Activated naive CD4-positive, alpha-beta T cell treated with anti-CD3 and anti-CD28 coated beads, Interleukin-2, amount 50 U/mL, for 72 hours (primary cell): ENCODE measurements at regions not wholly inside any gene's neighbourhood (a gene's known extent, or its start where the extent isn't known, plus 50 kb on each side); places are given as distances from the start of the nearest gene placed in this dataset.
A peak's percentile ranks its signal among the peaks of the same experiment; 100 is the strongest.

ENCODE experiments used
- ATAC-seq, 2 donors: fragments of 150-1000 bp; cut with Tn5 transposase; 2 replicates each; pipeline ENCODE4 v1.10.0; 2021; ENCODE audit warnings: mild to moderate bottlenecking in 2 of 2, moderate library complexity in 2 of 2
- DNase-seq, 2 donors: peaks; one replicate each; pipeline ENCODE4 v3.0.0; 2021 to 2022; ENCODE audit warnings: low spot score in 2 of 2
- H3K27ac Mint-ChIP-seq, 2 donors: one replicate each; pipeline ENCODE4 v1.8.0; 2022; ENCODE audit warnings: mild to moderate bottlenecking in 2 of 2, mixed read lengths in 2 of 2
- H3K36me3 Mint-ChIP-seq, 2 donors: one replicate each; pipeline ENCODE4 v1.8.0; 2022; ENCODE audit warnings: mixed read lengths in 2 of 2
- H3K9me3 Mint-ChIP-seq, 2 donors: one replicate each; pipeline ENCODE4 v1.8.0; 2022; ENCODE audit warnings: mixed read lengths in 2 of 2

GRCh38 chr5:82620957-82621600 is 342.9 kb upstream of the RPS23 start:
- Mint-ChIP-seq H3K9me3 (no peaks in the 10 kb centered on the region), H3K27ac (peak overlapping the region in 1 of 2 donors; percentile 50), H3K36me3 (peaks cover 0 to 3% of the 10 kb centered on the region in 2 donors)
- ATAC-seq (no peak), DNase-seq (no peak)

GRCh38 chr5:82619097-82619496 is 340.9 kb upstream of the RPS23 start:
- H3K27ac Mint-ChIP-seq: no peak overlapping the region
- H3K36me3 Mint-ChIP-seq: peaks cover 0 to 6% of the 10 kb centered on the region in 2 donors
- DNase-seq (no peak), ATAC-seq (no peak)
- H3K9me3 Mint-ChIP-seq: no peaks in the 10 kb centered on the region

- DNase-seq (no peak), ATAC-seq (no peak)
- Mint-ChIP-seq H3K36me3 (peaks cover 0 to 6% of the 10 kb centered on the region in 2 donors), H3K9me3 (peaks cover 0 to 4% of the 10 kb centered on the region in 2 donors), H3K27ac (no peak overlapping the region)
Observed at GRCh38 chr5:82614706-82615105, 336.6 kb upstream of the RPS23 start.

GRCh38 chr5:82613891-82614290 is 335.7 kb upstream of the RPS23 start:
- Mint-ChIP-seq H3K27ac (no peak overlapping the region), H3K36me3 (peaks cover 0 to 6% of the 10 kb centered on the region in 2 donors), H3K9me3 (peaks cover 0 to 4% of the 10 kb centered on the region in 2 donors)
- no peak for DNase-seq
- no peak for ATAC-seq

DNA sequence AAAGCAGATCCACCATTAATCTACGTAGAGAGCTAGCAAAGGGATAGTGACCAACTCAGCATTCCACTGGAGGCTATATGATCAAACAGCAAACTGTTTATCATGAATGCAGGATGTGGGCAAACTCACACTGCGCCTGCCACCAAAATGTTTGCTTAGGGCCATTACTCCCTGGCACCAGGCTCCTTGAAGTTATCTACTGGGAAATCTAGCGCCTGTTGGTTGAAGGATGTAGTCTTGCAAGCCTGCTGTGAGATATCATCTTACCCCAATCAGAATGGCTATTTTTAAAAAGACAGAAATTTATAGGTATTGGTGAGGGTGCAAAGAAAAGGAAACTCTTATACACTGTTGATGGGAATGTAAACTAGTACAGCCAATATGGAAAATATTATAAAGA is 332.5 kb upstream of the RPS23 start:
- Mint-ChIP-seq H3K27ac (no peak overlapping the region), H3K9me3 (peaks cover 7 to 8% of the 10 kb centered on the region in 2 donors), H3K36me3 (peaks cover 0 to 6% of the 10 kb centered on the region in 2 donors)
- ATAC-seq (no peak), DNase-seq (no peak)

- DNase-seq (no peak), ATAC-seq (no peak)
- no peaks in the 10 kb centered on the region for H3K36me3 Mint-ChIP-seq
- no peak overlapping the region for H3K27ac Mint-ChIP-seq
- peaks cover 4 to 7% of the 10 kb centered on the region in 2 donors for H3K9me3 Mint-ChIP-seq
Observed at GRCh38 chr5:82605441-82605973, 327.4 kb upstream of the RPS23 start.

- Mint-ChIP-seq H3K36me3 (no peaks in the 10 kb centered on the region), H3K27ac (no peak overlapping the region), H3K9me3 (peaks cover 1 to 7% of the 10 kb centered on the region in 2 donors)
- ATAC-seq (no peak), DNase-seq (no peak)
Observed at GRCh38 chr5:82603033-82603987, 325.2 kb upstream of the RPS23 start.

DNA sequence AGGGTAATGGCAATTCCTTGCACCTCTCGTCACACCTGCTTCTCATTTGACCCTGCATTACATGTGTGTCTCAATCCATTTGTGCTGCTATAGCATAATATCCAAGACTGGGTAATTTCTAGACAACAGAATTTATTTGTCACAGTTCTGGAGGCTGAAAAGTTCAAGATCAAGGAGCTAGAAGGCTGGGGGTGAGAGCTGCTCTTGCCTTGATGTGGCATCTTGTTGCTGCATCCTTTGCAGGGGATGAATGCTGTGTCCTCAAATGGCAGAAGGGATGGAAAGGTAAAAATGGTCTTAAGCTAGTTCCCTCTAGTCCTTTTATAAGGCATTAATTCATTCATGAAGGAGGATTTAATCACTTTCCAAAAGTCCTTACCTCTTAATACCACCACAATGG is 323.7 kb upstream of the RPS23 start:
- H3K9me3 Mint-ChIP-seq: peaks cover 0 to 3% of the 10 kb centered on the region in 2 donors
- ATAC-seq (no peak), DNase-seq (no peak)
- no peaks in the 10 kb centered on the region for H3K36me3 Mint-ChIP-seq
- no peak overlapping the region for H3K27ac Mint-ChIP-seq

- Mint-ChIP-seq H3K9me3 (peaks cover 0 to 1% of the 10 kb centered on the region in 2 donors), H3K36me3 (no peaks in the 10 kb centered on the region), H3K27ac (no peak overlapping the region)
- no peak for ATAC-seq
- DNase-seq: no peak
Observed at GRCh38 chr5:82601077-82601476, 322.9 kb upstream of the RPS23 start.

- ATAC-seq: no peak
- no peaks in the 10 kb centered on the region for H3K9me3 Mint-ChIP-seq
- H3K36me3 Mint-ChIP-seq: no peaks in the 10 kb centered on the region
- H3K27ac Mint-ChIP-seq: no peak overlapping the region
- DNase-seq: no peak
Observed at GRCh38 chr5:82599692-82600091, 321.5 kb upstream of the RPS23 start.

- no peaks in the 10 kb centered on the region for H3K36me3 Mint-ChIP-seq
- no peak overlapping the region for H3K27ac Mint-ChIP-seq
- no peak for DNase-seq
- H3K9me3 Mint-ChIP-seq: no peaks in the 10 kb centered on the region
- no peak for ATAC-seq
Observed at GRCh38 chr5:82599030-82599429, 320.9 kb upstream of the RPS23 start.

DNA sequence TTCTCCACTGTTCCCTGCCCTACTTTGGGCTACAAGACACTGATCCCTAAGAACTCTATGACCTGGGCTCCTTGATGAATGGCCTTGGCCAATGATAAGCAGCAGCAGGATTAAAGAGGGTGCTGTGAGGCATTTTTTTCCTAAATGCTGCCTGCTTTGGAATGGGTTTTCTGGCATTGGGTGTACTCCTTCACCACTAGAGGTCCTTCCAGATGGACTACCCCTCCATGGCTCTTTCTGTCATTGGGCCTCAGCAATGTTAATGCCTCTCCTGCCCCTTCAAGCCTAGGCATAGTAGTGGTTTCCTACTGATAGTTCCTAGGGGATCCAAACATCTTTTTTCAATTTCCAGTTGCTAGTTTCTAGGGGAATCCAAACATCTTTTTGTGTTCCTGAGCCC is 319.3 kb upstream of the RPS23 start:
- DNase-seq (no peak), ATAC-seq (no peak)
- H3K36me3 Mint-ChIP-seq: no peaks in the 10 kb centered on the region
- H3K9me3 Mint-ChIP-seq: no peaks in the 10 kb centered on the region
- H3K27ac Mint-ChIP-seq: no peak overlapping the region

- H3K36me3 Mint-ChIP-seq: peaks cover 0 to 3% of the 10 kb centered on the region in 2 donors
- no peak overlapping the region for H3K27ac Mint-ChIP-seq
- DNase-seq (no peak), ATAC-seq (no peak)
- no peaks in the 10 kb centered on the region for H3K9me3 Mint-ChIP-seq
Observed at GRCh38 chr5:82596451-82596850, 318.3 kb upstream of the RPS23 start.

- ATAC-seq (no peak), DNase-seq (no peak)
- peaks cover 0 to 6% of the 10 kb centered on the region in 2 donors for H3K9me3 Mint-ChIP-seq
- H3K27ac Mint-ChIP-seq: no peak overlapping the region
- H3K36me3 Mint-ChIP-seq: peaks cover 6 to 7% of the 10 kb centered on the region in 2 donors
Observed at GRCh38 chr5:82595113-82595512, 317.0 kb upstream of the RPS23 start.

- Mint-ChIP-seq H3K36me3 (peaks cover 6 to 7% of the 10 kb centered on the region in 2 donors), H3K27ac (no peak overlapping the region), H3K9me3 (peaks cover 0 to 13% of the 10 kb centered on the region in 2 donors)
- DNase-seq (no peak), ATAC-seq (no peak)
Observed at GRCh38 chr5:82594097-82594496, 315.9 kb upstream of the RPS23 start.

DNA sequence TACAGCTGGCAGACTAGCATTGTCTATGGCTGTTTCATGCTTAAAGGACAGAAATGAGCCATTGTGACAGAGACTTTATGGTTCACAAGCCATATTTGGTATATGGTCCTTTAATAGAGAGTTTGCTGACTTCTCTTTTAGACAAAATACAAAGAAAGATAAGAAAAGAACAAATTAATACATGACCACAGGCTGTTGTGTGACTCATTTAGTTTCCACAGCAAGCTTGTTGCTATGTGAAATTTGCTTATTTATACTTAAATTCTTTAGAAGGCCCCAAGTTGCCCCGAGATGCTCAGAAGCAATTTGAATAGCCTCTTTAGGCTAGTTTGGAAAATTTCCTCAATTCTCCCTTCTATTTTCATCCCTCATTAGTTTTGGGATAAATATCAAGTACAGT is 315.3 kb upstream of the RPS23 start:
- peaks cover 6 to 7% of the 10 kb centered on the region in 2 donors for H3K36me3 Mint-ChIP-seq
- peaks cover 0 to 13% of the 10 kb centered on the region in 2 donors for H3K9me3 Mint-ChIP-seq
- H3K27ac Mint-ChIP-seq: no peak overlapping the region
- ATAC-seq (no peak), DNase-seq (no peak)

DNA sequence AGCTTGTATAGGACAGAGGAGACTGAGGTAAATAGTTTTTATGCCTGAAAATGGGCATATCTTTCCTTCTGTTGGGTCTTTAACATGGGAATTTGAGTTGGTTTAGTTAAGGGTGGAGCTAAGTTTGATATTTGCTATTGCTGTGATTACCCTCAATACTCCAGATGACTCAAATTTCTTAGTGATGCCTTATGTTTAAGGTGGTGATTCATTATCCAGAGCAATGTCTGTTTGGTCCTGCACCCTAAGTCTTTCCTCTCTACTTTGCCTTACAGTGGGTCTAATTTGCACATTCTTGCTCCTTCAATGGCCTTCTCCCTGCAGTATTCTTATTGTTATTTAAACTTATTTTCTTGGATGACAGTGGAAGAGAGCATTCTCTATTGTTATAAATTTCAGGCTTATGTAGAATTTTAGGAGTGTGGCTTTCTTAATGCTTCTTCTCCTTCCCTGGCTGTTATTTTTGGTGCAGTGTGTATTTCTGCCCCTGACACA is 312.9 kb upstream of the RPS23 start:
- DNase-seq (no peak), ATAC-seq (no peak)
- Mint-ChIP-seq H3K9me3 (peaks cover 0 to 13% of the 10 kb centered on the region in 2 donors), H3K27ac (no peak overlapping the region), H3K36me3 (peaks cover 6 to 7% of the 10 kb centered on the region in 2 donors)
